ENCODE measurements at regions not wholly inside any gene's neighbourhood (a gene's known extent, or its start where the extent isn't known, plus 50 kb on each side); places are given as distances from the start of the nearest gene placed in this dataset.

DNA sequence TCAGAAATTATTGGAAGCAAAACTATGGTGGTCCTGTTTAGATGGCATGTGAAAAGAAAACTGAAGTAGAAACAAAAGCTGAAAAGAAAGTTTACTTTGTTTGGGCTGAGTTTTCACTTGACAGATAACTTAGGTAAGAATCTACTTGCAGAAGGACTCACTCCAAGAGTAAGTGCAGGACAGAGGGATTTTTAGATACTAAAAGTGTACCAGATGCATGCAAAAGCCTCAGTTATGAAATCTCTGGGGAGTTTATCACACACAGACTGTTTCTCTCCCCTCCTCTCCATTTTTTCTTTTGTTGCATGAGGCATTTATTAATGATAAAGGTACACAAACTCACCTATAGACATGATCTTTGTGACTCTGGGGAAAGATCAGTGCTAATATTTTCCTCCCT lies 127.5 kb upstream of the GIMD1 start:
- TF ChIP-seq POLR2AphosphoS5 (IDR thresholded peaks at IDR 0.05; ENCODE audit: insufficient read depth, low read depth, low read length) (no peak), POLR2A (IDR thresholded peaks at IDR 0.05; ENCODE audit: low read depth, low read length) (no peak), CTCF (IDR thresholded peaks at IDR 0.05; ENCODE audit: extremely low read depth in 1 of 2, insufficient read depth in 1 of 2, low read depth in 1 of 2, low read length in 2 of 2) (no peak), EZH2 (IDR thresholded peaks at IDR 0.05; ENCODE audit: borderline replicate concordance, low read depth, low read length, severe bottlenecking) (no peak), MAX (IDR thresholded peaks at IDR 0.05; ENCODE audit: insufficient read depth, insufficient read length) (no peak), JUN (IDR thresholded peaks at IDR 0.05; ENCODE audit: borderline replicate concordance, insufficient read depth, insufficient read length, low read depth) (no peak)

Data from endothelial cell of umbilical vein (primary cell).